HCT116 (cell line): ENCODE measurements at regions not wholly inside any gene's neighbourhood (a gene's known extent, or its start where the extent isn't known, plus 50 kb on each side); places are given as distances from the start of the nearest gene placed in this dataset.

Experiments used
- ATAC-seq: fragments of 200-7000 bp; cut with Tn5 transposase; 2 replicates; pipeline ENCODE4 v1.9.1; 2020; ENCODE audit warnings: mild to moderate bottlenecking, moderate library complexity
- BruUV-seq: library from RNA; stranded (reverse); fragments of 400-500 nt; replicated peaks from 2 replicates; lab custom pipeline; 2021; lab: Mats Ljungman, UMichigan
- CTCF ChIA-PET: fragments of 300-600 bp; sonication (Branson Sonifier 250); formaldehyde crosslinking; loops from one replicate; lab custom pipeline; 2021; ENCODE audit warnings: antibody characterized with exemption; lab: Charles Lee
- POLR2A ChIA-PET: fragments of 300-600, 350-600 bp; sonication (Branson Sonifier 250); formaldehyde crosslinking; loops from one replicate; lab custom pipeline; 2021; ENCODE audit warnings: antibody characterized with exemption; lab: Charles Lee
- RAD21 ChIA-PET, 2 experiments: fragments of 300-600 bp; sonication (Branson Sonifier 250); formaldehyde crosslinking; loops; one replicate each; lab custom pipeline; 2023; ENCODE audit warnings: low total read pairs in 2 of 2; ENCODE audit not compliant: uncharacterized antibody in 2 of 2, unreplicated experiment in 2 of 2, low non-redundant PET in 1 of 2; lab: Charles Lee
- DNase-seq: peaks from one replicate; pipeline ENCODE4 v3.0.0-alpha.2; 2010; ENCODE audit warnings: low read depth, low spot score
- H2AFZ ChIP-seq: fragments of 200-600 bp; shearing (Covaris generic), sonication (generic); 2 replicates; pipeline ENCODE4 v1.6.1; 2017; ENCODE audit warnings: low read depth, mixed run types, mixed read lengths, antibody characterized with exemption, low read length; ENCODE audit not compliant: poor library complexity, severe bottlenecking
- H3K27ac ChIP-seq: 2 replicates; pipeline ENCODE4 v1.5.1; 2012; ENCODE audit warnings: low read depth, low read length
- H3K27me3 ChIP-seq: fragments of 200-600 bp; sonication (generic); 2 replicates; pipeline ENCODE4 v1.6.1; 2016; ENCODE audit warnings: mixed run types, low read length, mixed read lengths; ENCODE audit not compliant: insufficient read depth
- H3K36me3 ChIP-seq, 2 experiments: fragments of 200-500 bp in 1 of 2; fragments of 200-600 bp in 1 of 2; sonication (Bioruptor generic) in 1 of 2; sonication (generic) in 1 of 2; 2 replicates each; pipeline versions ENCODE4 v1.5.1 to v1.6.1; 2014 to 2016; ENCODE audit warnings: low read length in 2 of 2, inconsistent platforms in 1 of 2, mixed read lengths in 1 of 2, mixed run types in 1 of 2; ENCODE audit not compliant: insufficient read depth in 2 of 2, control insufficient read depth in 1 of 2
- H3K4me1 ChIP-seq, 2 experiments: fragments of 200-600 bp in 1 of 2; sonication (generic) in 1 of 2; 2 replicates each; pipeline versions ENCODE4 v1.5.1 to v1.6.1; 2012 to 2017; ENCODE audit warnings: low read length in 2 of 2, inconsistent platforms in 1 of 2, mild to moderate bottlenecking in 1 of 2, mixed read lengths in 1 of 2, mixed run types in 1 of 2, moderate library complexity in 1 of 2; ENCODE audit not compliant: insufficient read depth in 2 of 2, control insufficient read depth in 1 of 2
- H3K4me2 ChIP-seq: fragments of 200-600 bp; sonication (generic); 2 replicates; pipeline ENCODE4 v1.6.1; 2017; ENCODE audit warnings: mixed run types, low read length, mixed read lengths
- H3K4me3 ChIP-seq, 2 experiments: fragments of 200-600 bp in 1 of 2; sonication (generic) in 1 of 2; replicated peaks in 1 of 2; 2 replicates each; pipeline ENCODE4 v1.5.1; 2011 to 2016; ENCODE audit warnings: low read length in 2 of 2, control low read depth in 1 of 2, low read depth in 1 of 2, mild to moderate bottlenecking in 1 of 2, mixed read lengths in 1 of 2, mixed run types in 1 of 2
- H3K79me2 ChIP-seq: fragments of 200-600 bp; sonication (generic); 2 replicates; pipeline ENCODE4 v1.6.1; 2017; ENCODE audit warnings: mild to moderate bottlenecking, mixed run types, low read length, moderate library complexity, mixed read lengths; ENCODE audit not compliant: insufficient read depth
- H3K9ac ChIP-seq: fragments of 200-600 bp; sonication (generic); 2 replicates; pipeline ENCODE4 v1.6.1; 2016; ENCODE audit warnings: low read length, mixed read lengths
- H3K9me2 ChIP-seq: fragments of 200-600 bp; sonication (generic), shearing (Covaris generic); 2 replicates; pipeline ENCODE4 v1.6.1; 2017; ENCODE audit warnings: mixed run types, mild to moderate bottlenecking, moderate library complexity; ENCODE audit not compliant: insufficient read depth
- H3K9me3 ChIP-seq, 2 experiments: fragments of 200-500 bp in 1 of 2; fragments of 200-600 bp in 1 of 2; sonication (Bioruptor generic) in 1 of 2; sonication (generic) in 1 of 2; 2 replicates each; pipeline ENCODE4 v1.6.1; 2014 to 2017; ENCODE audit warnings: low read length in 2 of 2, mixed read lengths in 2 of 2, inconsistent platforms in 1 of 2, low read depth in 1 of 2, mild to moderate bottlenecking in 1 of 2, mixed run types in 1 of 2, moderate library complexity in 1 of 2; ENCODE audit not compliant: control insufficient read depth in 1 of 2, insufficient read depth in 1 of 2
- H4K20me1 ChIP-seq: fragments of 200-600 bp; sonication (generic), shearing (Covaris generic); 2 replicates; pipeline ENCODE4 v1.6.1; 2017; ENCODE audit warnings: mixed run types, mild to moderate bottlenecking, moderate library complexity; ENCODE audit not compliant: insufficient read depth
- CBX3 ChIP-seq: IDR thresholded peaks from 2 replicates; pipeline ENCODE4 v1.6.1; 2012; ENCODE audit warnings: low read depth
- CEBPB ChIP-seq: IDR thresholded peaks from 2 replicates; pipeline ENCODE4 v1.6.1; 2012; ENCODE audit warnings: low read depth
- EGR1 ChIP-seq: IDR thresholded peaks from 2 replicates; pipeline ENCODE4 v1.6.1; 2012; ENCODE audit warnings: low read depth
- ELF1 ChIP-seq: IDR thresholded peaks from 2 replicates; pipeline ENCODE4 v1.6.1; 2012; ENCODE audit warnings: low read depth, borderline replicate concordance
- EZH2 ChIP-seq: fragments of 200-600 bp; sonication (generic); IDR thresholded peaks from 2 replicates; pipeline ENCODE4 v1.6.1; 2017; ENCODE audit warnings: antibody characterized with exemption, mixed run types
- EZH2phosphoT487 ChIP-seq: fragments of 200-600 bp; IDR thresholded peaks from 2 replicates; pipeline ENCODE4 v1.6.1; 2018; ENCODE audit warnings: antibody characterized with exemption, borderline replicate concordance
- FOSL1 ChIP-seq: IDR thresholded peaks from 2 replicates; pipeline ENCODE4 v1.6.1; 2012; ENCODE audit warnings: low read depth
- POLR2A ChIP-seq: IDR thresholded peaks from 2 replicates; pipeline ENCODE4 v1.7.0; 2011; ENCODE audit warnings: borderline replicate concordance; ENCODE audit not compliant: insufficient read depth, insufficient read length; ENCODE audit errors: extremely low read depth
- RAD21 ChIP-seq: IDR thresholded peaks from 2 replicates; pipeline ENCODE4 v1.6.1; 2012; ENCODE audit warnings: low read depth, mild to moderate bottlenecking
- SP1 ChIP-seq: IDR thresholded peaks from 2 replicates; pipeline ENCODE4 v1.6.1; 2012; ENCODE audit warnings: low read depth
- TCF7L2 ChIP-seq: IDR thresholded peaks from 2 replicates; pipeline ENCODE4 v1.7.0; 2011; ENCODE audit warnings: borderline replicate concordance, inconsistent platforms; ENCODE audit not compliant: insufficient read depth, insufficient read length; ENCODE audit errors: extremely low read depth
- ZFX ChIP-seq: fragments of 450-650 bp; IDR thresholded peaks from 2 replicates; pipeline ENCODE4 v1.6.1; 2017
- ZNF274 ChIP-seq: fragments of 200-500 bp; sonication (Bioruptor generic); IDR thresholded peaks from 2 replicates; pipeline ENCODE4 v1.6.1; 2014; ENCODE audit warnings: mild to moderate bottlenecking, low read depth, low read length, inconsistent platforms
- intact Hi-C: fragments of 100-400 bp; cut with micrococcal nuclease; formaldehyde crosslinking; loops from 2 replicates; pipeline ENCODE4 v1.10.0; 2022
- TF ChIP-seq, protein P1 (sequence below): IDR thresholded peaks from 2 replicates; pipeline ENCODE4 v1.6.1; 2012; ENCODE audit warnings: low read depth
- TF ChIP-seq, protein P2 (sequence below): IDR thresholded peaks from 2 replicates; pipeline ENCODE4 v1.6.1; 2012
- TF ChIP-seq, protein P3 (sequence below): IDR thresholded peaks from 2 replicates; pipeline ENCODE4 v1.6.1; 2012

DNA sequence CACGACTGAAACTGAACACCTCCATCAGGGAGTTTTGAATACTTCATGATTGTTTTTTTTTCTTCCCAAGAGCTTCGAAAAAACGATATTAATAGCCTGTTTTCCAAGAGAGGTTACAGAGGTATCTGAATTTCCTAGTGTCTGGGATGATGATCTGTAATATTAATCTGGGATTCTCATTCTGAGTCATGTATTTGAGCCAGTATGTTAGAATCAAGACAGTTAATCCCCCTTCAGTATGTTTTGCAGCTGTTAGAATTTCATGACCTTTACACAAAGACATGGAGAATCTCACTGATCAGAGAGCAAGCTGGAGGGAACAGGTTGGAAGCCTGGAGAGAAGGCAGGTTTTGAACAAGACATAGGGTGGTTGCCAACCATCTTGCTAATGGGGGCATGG lies 234.5 kb upstream of the GAP43 start (continued):
- TF ChIP-seq, protein P1, sequence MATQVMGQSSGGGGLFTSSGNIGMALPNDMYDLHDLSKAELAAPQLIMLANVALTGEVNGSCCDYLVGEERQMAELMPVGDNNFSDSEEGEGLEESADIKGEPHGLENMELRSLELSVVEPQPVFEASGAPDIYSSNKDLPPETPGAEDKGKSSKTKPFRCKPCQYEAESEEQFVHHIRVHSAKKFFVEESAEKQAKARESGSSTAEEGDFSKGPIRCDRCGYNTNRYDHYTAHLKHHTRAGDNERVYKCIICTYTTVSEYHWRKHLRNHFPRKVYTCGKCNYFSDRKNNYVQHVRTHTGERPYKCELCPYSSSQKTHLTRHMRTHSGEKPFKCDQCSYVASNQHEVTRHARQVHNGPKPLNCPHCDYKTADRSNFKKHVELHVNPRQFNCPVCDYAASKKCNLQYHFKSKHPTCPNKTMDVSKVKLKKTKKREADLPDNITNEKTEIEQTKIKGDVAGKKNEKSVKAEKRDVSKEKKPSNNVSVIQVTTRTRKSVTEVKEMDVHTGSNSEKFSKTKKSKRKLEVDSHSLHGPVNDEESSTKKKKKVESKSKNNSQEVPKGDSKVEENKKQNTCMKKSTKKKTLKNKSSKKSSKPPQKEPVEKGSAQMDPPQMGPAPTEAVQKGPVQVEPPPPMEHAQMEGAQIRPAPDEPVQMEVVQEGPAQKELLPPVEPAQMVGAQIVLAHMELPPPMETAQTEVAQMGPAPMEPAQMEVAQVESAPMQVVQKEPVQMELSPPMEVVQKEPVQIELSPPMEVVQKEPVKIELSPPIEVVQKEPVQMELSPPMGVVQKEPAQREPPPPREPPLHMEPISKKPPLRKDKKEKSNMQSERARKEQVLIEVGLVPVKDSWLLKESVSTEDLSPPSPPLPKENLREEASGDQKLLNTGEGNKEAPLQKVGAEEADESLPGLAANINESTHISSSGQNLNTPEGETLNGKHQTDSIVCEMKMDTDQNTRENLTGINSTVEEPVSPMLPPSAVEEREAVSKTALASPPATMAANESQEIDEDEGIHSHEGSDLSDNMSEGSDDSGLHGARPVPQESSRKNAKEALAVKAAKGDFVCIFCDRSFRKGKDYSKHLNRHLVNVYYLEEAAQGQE = no peak
- no peak for TF ChIP-seq EGR1

DNA sequence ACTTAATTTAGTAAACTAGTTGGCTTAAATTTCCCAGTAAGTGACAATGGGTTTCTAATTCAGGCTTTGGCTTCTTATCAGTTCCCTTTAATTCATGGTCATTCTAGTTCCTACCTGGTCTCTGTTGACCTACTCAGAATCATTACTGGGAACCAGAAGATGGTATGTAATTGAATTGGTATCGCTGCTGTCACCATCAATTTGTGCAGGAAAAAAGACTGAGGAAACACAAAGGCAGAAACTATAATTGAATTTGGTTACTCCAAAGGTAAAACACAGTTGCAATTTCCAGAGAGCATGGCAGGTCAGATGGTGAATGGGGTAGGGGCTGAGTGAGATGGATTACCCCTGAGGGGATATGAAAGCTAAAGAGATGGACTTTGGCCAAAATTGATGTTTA lies 226.5 kb upstream of the GAP43 start:
- H4K20me1 ChIP-seq = no peaks in the 10 kb centered on the region
- no peak for DNase-seq
- intact Hi-C loops = no loop called here
- no peak for ATAC-seq
- H3K27me3 ChIP-seq = no peaks in the 10 kb centered on the region
- H3K9me2 ChIP-seq = no peaks in the 10 kb centered on the region
- no TSS peak for BruUV-seq
- no peak for TF ChIP-seq ZFX
- H3K4me1 ChIP-seq = no peaks in the 10 kb centered on the region
- CTCF ChIA-PET = no interaction called here
- no peak overlapping the region for H3K27ac ChIP-seq
- no peak overlapping the region for H2AFZ ChIP-seq
- no peaks in the 10 kb centered on the region for H3K9me3 ChIP-seq
- POLR2A ChIA-PET = no interaction called here
- H3K4me3 ChIP-seq = no peak overlapping the region
- no peaks in the 10 kb centered on the region for H3K79me2 ChIP-seq
- no peak overlapping the region for H3K9ac ChIP-seq
- RAD21 ChIA-PET = no interaction called here
- no peak overlapping the region for H3K4me2 ChIP-seq
- no peaks in the 10 kb centered on the region for H3K36me3 ChIP-seq

DNA sequence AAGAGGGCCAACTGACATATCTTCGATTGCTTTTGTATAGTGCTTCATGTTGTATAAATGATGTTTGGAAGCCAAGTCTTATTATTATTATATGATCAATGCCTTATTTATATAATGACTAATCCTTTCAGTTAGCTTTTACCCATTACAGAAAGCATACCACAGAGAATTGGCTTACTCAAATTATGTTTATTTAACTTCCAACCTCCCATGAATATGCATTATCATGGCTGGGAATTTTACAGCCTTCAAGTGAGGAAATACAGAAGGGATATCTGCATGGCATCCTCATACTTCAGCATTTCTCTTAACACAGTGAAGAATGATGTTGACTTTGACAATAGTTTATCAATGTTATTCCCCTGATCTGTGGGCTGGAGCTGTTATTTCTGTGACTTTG lies 225.9 kb upstream of the GAP43 start:
- no peak overlapping the region for H2AFZ ChIP-seq
- H4K20me1 ChIP-seq = no peaks in the 10 kb centered on the region
- no peak overlapping the region for H3K4me3 ChIP-seq
- H3K9me2 ChIP-seq = no peaks in the 10 kb centered on the region
- H3K9ac ChIP-seq = no peak overlapping the region
- DNase-seq (no peak), ATAC-seq (no peak)
- H3K4me1 ChIP-seq = no peaks in the 10 kb centered on the region
- H3K27ac ChIP-seq = no peak overlapping the region
- ChIA-PET POLR2A (no interaction called here), CTCF (no interaction called here), RAD21 (no interaction called here)
- intact Hi-C loops = no loop called here
- H3K9me3 ChIP-seq = no peaks in the 10 kb centered on the region
- no TSS peak for BruUV-seq
- H3K27me3 ChIP-seq = no peaks in the 10 kb centered on the region
- no peak overlapping the region for H3K4me2 ChIP-seq
- no peaks in the 10 kb centered on the region for H3K79me2 ChIP-seq
- H3K36me3 ChIP-seq = no peaks in the 10 kb centered on the region
- TF ChIP-seq ZFX (no peak), TCF7L2 (no peak), ELF1 (no peak), CBX3 (no peak), FOSL1 (no peak), CEBPB (no peak), POLR2A (no peak), EZH2 (no peak), SP1 (no peak), EGR1 (no peak), EZH2phosphoT487 (no peak), ZNF274 (no peak), RAD21 (no peak)
- TF ChIP-seq, protein P2, sequence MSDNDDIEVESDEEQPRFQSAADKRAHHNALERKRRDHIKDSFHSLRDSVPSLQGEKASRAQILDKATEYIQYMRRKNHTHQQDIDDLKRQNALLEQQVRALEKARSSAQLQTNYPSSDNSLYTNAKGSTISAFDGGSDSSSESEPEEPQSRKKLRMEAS = no peak
- TF ChIP-seq, protein P3, sequence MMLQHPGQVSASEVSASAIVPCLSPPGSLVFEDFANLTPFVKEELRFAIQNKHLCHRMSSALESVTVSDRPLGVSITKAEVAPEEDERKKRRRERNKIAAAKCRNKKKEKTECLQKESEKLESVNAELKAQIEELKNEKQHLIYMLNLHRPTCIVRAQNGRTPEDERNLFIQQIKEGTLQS = no peak
